Rectal smooth muscle tissue (tissue), 1 donor: ENCODE measurements at regions not wholly inside any gene's neighbourhood (a gene's known extent, or its start where the extent isn't known, plus 50 kb on each side); places are given as distances from the start of the nearest gene placed in this dataset.

Experiments used
- H3K27ac ChIP-seq: one replicate; pipeline ENCODE4 v1.7.0; 2013; ENCODE audit warnings: low read depth, low read length, inconsistent platforms
- H3K27me3 ChIP-seq: one replicate; pipeline ENCODE4 v1.7.0; 2013; ENCODE audit warnings: low read length; ENCODE audit not compliant: control insufficient read depth, insufficient read depth
- H3K36me3 ChIP-seq: one replicate; pipeline ENCODE4 v1.7.0; 2013; ENCODE audit warnings: low read length; ENCODE audit not compliant: control insufficient read depth, insufficient read depth
- H3K4me1 ChIP-seq: one replicate; pipeline ENCODE4 v1.7.0; 2013; ENCODE audit warnings: low read length; ENCODE audit not compliant: control insufficient read depth, insufficient read depth
- H3K4me3 ChIP-seq: one replicate; pipeline ENCODE4 v1.7.0; 2013; ENCODE audit warnings: low read length
- H3K9ac ChIP-seq: one replicate; pipeline ENCODE4 v1.7.0; 2013; ENCODE audit warnings: low read length

DNA sequence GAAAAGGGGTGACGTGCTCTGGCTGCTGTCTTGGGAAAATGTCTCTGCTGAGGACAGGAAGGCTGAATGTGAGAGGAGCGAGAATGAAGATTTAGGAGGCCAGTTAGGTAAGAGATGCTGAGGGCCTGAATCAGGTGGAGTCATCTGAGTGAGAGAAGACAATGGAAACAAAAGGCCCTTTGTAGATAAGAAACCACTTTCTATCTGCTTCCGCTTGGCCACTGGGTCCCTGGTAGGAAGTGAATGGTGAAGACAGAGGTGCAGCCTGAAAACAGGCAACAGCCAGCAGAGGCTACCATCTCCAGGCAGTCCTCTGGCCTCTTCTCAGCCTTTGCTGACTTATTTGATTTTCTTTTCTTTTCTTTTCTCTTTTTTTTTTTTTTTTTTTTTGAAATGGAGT, 374.0 kb upstream of the SLC14A2 start:
- Histone ChIP-seq H3K4me1 (no peaks in the 10 kb centered on the region), H3K36me3 (no peaks in the 10 kb centered on the region), H3K27ac (no peak overlapping the region), H3K4me3 (no peak overlapping the region), H3K27me3 (no peaks in the 10 kb centered on the region), H3K9ac (no peak overlapping the region)

DNA sequence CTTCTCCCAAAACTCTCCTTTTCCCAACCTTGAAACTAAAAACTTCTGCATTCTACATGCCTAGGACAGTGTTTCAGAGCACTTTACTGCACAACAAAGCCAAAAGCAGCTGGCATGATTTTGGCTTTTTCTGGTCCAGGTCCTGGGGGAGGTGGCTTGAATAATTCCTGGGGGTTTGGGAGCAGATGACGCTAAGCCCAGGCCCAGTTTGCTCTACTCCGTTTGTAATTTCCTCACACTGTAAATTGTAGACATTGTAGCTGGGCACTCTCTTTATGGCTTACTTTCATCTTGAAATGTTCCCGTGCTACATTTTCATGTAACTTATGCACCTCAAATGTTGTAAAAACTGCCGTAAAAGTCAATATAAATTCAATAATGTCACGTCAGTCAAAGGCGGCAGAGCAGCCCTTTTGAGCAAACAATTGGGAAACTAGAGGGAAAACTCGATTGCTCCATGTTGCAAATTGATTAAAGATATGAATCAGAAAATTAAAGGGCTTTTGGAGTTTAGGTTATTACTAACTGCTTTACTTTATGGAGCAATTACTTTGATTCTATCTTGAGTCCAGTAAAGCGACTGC, 373.2 kb upstream of the SLC14A2 start:
- Histone ChIP-seq H3K36me3 (no peaks in the 10 kb centered on the region), H3K27ac (no peak overlapping the region), H3K4me3 (no peak overlapping the region), H3K9ac (no peak overlapping the region), H3K27me3 (no peaks in the 10 kb centered on the region), H3K4me1 (no peaks in the 10 kb centered on the region)

DNA sequence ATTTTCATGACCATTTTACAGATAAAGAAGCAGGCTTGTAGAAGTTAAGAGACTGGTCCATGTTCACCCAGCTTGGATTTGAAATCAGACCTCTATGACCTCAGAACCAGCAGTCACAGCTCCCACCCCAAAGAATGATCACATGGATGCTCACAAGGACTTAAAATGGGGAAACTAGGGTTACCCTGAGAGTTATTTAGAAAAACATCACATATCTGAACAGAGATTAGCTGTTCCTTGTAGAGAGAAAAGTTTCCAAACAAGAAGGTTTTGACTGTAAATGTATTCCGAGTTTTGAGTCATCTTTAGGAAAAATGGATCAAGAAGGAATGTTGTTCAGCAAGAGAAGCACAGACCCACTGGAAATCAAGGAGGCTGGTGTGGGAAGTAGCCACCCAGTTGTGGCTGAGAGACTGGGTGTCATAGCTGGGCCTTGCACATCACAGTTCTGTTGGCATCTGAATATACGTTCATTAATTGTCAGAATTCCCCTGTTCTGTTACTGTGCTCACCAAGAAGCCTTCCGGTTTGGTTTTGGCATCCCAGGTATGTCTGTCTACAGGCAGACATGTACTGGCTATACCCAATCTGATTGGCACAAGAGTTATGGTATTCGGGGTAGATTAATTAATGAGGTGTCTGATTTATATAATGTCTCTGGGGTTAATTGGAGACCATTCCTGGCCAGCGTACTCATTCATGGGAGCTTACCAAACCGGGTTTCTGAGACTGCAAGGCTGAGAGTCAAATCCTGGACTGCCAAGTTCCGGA, 371.8 kb upstream of the SLC14A2 start:
- no peak overlapping the region for H3K4me3 ChIP-seq
- no peaks in the 10 kb centered on the region for H3K36me3 ChIP-seq
- no peaks in the 10 kb centered on the region for H3K27me3 ChIP-seq
- no peak overlapping the region for H3K27ac ChIP-seq
- peaks cover 9% of the 10 kb centered on the region for H3K4me1 ChIP-seq
- H3K9ac ChIP-seq, result no peak overlapping the region

DNA sequence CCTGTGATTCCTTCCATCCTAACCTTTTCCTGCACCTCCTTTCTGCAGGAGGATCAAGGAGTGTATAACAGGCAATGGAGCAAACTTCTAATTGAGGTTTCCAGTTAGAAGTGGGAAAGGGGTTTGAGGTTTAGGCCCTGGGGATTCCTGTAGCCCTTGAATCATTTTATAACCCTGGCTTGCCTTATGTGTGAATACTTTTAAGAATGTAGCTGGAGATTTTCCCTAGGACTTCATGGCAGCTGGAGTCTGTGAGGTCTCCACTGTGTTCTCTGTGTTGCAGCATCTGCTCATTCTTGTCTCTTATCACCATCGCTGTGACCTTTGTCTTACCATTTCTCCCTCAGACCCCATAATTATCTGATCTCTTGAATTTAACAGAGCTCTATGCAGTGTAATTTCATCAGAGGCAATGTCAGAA, 370.2 kb upstream of the SLC14A2 start:
- H3K9ac ChIP-seq, result no peak overlapping the region
- H3K4me1 ChIP-seq, result peaks cover 14% of the 10 kb centered on the region
- no peaks in the 10 kb centered on the region for H3K27me3 ChIP-seq
- H3K27ac ChIP-seq, result no peak overlapping the region
- H3K4me3 ChIP-seq, result no peak overlapping the region
- H3K36me3 ChIP-seq, result no peaks in the 10 kb centered on the region

DNA sequence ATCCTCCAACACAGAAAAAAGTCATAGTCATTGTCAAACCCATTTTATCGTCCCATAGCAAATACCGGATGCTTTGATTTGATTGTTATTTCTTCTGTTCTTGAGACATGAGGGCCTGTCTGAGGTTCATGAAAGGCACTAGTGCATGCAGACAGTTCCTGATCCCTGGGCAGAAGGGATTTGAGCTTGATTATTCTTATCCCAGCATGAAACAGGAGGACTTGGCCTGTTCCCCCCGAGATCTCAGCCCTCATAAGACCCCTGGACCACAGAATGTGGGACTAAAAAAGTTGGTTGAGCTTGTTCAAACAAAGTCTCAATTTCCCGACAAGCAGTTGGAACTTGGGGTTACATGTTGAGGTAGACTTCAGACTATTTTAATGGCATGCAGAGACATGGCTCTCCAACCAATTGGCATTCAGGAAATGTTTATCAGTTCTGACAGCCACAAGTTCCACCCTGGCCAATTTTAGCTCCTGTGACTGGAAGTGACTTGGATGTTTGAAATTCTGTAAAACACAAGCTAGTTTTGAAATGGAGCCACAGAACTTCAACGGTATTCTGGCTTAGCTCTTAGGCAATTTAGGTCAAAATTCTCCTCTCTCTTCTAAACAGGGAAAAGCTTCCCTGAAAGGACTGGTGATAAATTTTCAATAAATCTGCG, 366.9 kb upstream of the SLC14A2 start:
- H3K9ac ChIP-seq, result no peak overlapping the region
- no peaks in the 10 kb centered on the region for H3K36me3 ChIP-seq
- peak overlapping the region; percentile 47 for H3K27ac ChIP-seq
- peaks cover 14% of the 10 kb centered on the region for H3K4me1 ChIP-seq
- no peaks in the 10 kb centered on the region for H3K27me3 ChIP-seq
- H3K4me3 ChIP-seq, result no peak overlapping the region

DNA sequence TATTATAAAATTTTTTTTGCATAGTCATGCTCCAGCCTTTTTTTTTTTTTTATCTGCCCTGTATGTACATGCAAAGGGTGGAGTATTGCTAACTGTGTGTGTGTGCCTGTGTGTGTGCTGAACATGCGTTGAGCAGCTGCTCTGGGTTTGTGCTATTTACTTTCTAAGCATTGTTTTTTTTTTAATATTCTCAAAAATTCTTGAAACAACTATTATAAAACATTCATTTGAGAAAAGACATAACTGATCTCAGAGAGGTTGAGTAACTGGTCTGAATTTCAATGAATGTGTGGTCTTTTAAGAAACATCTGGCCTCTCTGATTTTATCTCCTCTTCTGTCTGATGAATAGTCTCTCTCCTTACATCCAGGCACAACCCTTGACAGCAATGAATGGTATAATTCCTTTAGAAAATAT, 366.0 kb upstream of the SLC14A2 start:
- no peaks in the 10 kb centered on the region for H3K36me3 ChIP-seq
- no peak overlapping the region for H3K27ac ChIP-seq
- peaks cover 14% of the 10 kb centered on the region for H3K4me1 ChIP-seq
- H3K27me3 ChIP-seq, result no peaks in the 10 kb centered on the region
- H3K9ac ChIP-seq, result no peak overlapping the region
- H3K4me3 ChIP-seq, result no peak overlapping the region

DNA sequence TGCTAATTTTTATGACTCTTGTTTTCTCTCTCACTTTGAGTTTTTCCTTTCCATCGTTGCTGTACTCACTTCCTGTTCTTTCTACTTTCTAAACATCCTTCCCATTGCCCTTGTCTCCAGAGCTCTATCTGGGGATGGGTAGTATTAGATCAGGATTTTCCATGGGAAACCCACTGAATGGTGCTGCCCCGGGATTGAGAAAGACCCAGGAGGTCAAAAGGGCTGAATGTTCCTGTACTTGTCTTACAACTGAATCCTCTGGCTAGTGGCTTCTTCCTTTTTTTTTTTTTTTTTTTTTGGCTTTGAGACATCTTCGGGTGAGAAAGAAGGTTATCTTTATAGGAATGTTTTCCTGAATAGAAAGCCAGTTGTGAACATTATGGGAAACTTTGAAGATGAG, 364.8 kb upstream of the SLC14A2 start:
- Histone ChIP-seq H3K4me1 (peaks cover 14% of the 10 kb centered on the region), H3K27me3 (no peaks in the 10 kb centered on the region), H3K9ac (no peak overlapping the region), H3K36me3 (no peaks in the 10 kb centered on the region), H3K27ac (no peak overlapping the region), H3K4me3 (no peak overlapping the region)

DNA sequence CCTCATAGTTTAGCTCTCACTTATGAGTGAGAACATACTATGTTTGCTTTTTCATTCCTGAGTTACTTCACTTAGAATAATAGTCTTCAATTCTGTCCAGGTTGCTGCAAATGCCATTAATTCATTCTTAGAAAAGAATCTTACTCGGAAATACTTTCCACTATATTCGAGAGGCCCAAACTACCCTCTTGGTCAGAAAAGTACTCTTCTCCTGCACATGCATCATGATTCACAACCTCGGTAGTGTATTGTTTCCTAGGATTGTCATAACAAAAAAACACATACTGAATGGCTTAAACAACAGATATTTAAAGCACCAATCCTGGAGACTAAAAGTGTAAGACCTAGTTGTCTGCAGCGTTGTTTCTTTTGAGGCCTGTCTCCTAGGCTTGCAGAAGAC, 364.0 kb upstream of the SLC14A2 start:
- Histone ChIP-seq H3K27me3 (no peaks in the 10 kb centered on the region), H3K36me3 (no peaks in the 10 kb centered on the region), H3K4me3 (no peak overlapping the region), H3K9ac (no peak overlapping the region), H3K4me1 (peaks cover 14% of the 10 kb centered on the region), H3K27ac (no peak overlapping the region)

DNA sequence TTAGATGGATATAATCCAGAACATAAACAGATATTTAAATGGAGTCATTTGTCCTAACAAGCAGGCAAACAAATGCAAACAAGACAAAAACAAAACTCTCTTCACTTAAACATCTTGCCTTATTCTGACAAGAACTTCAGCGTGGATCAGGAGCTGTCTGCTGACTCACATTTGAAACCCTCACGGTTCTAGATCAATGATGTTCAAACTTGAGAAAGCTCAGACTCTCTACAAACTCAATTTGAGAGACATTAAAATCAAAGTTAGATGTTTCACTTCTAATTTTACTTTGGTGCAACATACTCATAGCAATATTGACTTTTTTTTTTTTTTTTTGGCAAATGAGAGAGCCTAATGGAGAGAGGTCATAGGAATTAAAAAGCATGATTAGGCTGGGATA, 362.8 kb upstream of the SLC14A2 start:
- Histone ChIP-seq H3K27ac (no peak overlapping the region), H3K9ac (no peak overlapping the region), H3K4me1 (peaks cover 14% of the 10 kb centered on the region), H3K27me3 (no peaks in the 10 kb centered on the region), H3K4me3 (no peak overlapping the region), H3K36me3 (no peaks in the 10 kb centered on the region)

DNA sequence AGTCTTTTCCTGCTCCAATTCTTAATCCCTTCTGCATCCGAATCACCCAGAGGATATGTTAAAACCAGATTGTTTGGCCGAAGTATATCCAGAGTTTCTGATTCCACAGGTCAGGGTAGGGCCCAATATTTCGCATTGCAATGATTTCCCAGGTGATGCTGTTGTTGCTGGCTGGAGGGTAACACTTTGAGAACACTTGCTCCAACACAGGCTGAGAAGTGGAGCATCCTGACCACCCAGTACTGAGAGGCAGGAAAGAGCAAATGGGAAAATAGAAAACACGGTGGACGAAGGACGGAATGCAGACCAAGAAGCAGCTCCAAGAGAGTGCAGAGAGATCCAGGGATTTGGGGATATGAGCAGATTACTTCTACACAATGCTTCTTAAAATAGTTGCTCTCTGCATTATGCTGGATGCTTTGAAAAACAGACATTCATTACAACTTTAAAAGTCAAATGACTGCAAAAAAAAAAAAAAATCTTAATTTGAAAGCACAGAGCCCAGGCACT, 362.2 kb upstream of the SLC14A2 start:
- Histone ChIP-seq H3K4me3 (no peak overlapping the region), H3K9ac (no peak overlapping the region), H3K27ac (no peak overlapping the region), H3K27me3 (no peaks in the 10 kb centered on the region), H3K36me3 (no peaks in the 10 kb centered on the region), H3K4me1 (peaks cover 9% of the 10 kb centered on the region)

DNA sequence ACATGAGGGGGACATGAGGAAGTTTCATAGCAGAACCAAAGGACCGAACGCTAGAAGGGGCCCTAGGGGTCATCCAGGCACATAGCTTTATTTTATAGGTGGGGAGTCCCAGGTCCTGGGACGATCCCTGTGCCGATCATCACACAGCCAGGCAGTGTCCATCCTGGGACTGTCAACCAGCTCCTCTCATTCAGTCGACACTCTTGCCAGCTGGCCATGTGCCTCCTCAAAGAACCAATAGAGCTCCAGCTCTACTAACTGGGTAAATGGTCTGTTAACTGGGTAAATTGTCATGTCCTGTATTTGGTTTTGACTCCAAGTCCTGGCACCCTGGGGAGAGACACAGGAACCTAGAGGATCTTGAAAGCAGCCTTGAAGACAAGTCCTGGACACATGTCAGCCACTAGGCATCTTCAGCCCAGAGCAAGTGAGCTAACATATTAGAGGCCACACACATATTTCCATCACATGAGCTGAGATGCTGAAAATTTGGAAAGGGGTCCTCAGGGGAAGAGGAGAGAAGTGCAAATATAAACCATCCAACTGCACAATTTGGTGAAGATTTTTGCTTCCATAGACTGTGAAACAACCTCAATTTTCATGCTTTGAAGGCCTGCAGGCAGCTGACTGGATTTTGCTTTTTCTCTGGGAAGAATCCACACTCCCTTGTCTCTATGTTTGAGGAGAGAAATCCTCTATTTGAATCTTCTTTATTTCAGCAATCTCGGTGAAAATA, 361.1 kb upstream of the SLC14A2 start:
- no peaks in the 10 kb centered on the region for H3K36me3 ChIP-seq
- no peaks in the 10 kb centered on the region for H3K27me3 ChIP-seq
- H3K27ac ChIP-seq, result no peak overlapping the region
- no peak overlapping the region for H3K4me3 ChIP-seq
- H3K4me1 ChIP-seq, result no peaks in the 10 kb centered on the region
- no peak overlapping the region for H3K9ac ChIP-seq

DNA sequence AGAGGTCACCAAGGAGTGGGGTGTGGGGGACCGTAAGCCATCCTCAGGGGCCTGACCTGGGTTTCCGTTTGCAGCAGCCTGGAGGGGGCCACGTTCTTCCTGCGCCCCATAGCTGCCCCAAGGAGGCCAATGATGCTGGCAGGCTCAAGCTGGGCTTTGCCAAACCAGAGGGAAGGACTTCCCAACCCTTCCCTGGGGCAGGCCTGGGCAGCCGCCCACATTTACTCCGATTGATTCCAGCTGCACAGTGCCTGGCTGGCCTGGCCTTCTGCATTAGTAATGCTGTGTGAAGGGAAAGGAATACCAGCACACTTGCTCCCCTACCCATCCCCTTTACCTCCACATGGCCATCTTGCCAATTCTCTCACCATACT, 360.6 kb upstream of the SLC14A2 start:
- H3K4me1 ChIP-seq, result no peaks in the 10 kb centered on the region
- H3K27me3 ChIP-seq, result no peaks in the 10 kb centered on the region
- peak overlapping the region; percentile 37 for H3K27ac ChIP-seq
- no peaks in the 10 kb centered on the region for H3K36me3 ChIP-seq
- no peak overlapping the region for H3K9ac ChIP-seq
- H3K4me3 ChIP-seq, result no peak overlapping the region
